ENCODE measurements at regions not wholly inside any gene's neighbourhood (a gene's known extent, or its start where the extent isn't known, plus 50 kb on each side); places are given as distances from the start of the nearest gene placed in this dataset.
"Not testable (repeated sequence)": the region's sequence is repeated elsewhere in the genome, so short reads cannot be mapped to it uniquely, and the experiment has no call there.

DNA sequence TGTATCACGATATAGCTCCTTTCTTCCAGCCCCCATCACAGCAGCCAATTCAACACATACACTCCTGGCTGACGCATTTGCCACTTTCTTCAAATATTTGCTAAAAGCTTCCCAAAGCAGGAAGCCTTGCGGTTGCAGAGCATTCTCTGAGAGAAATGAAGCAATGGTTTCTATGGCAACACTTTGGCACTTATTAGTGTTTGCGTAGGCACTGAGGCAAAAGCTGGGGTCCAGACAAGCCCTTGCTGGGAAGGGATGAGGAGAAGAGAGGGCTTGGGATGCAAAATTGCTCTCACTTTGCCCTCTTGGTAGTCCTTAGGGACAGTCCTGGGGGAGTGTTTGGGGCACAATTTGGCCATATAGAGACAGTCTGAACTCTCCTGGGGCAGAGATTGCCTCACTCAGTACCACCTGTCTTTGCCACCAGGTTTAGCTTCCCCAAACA lies 55.0 kb upstream of the PAK3 start:
- DNase-seq (ENCODE audit: low read depth) = peak; percentile 11

DNA sequence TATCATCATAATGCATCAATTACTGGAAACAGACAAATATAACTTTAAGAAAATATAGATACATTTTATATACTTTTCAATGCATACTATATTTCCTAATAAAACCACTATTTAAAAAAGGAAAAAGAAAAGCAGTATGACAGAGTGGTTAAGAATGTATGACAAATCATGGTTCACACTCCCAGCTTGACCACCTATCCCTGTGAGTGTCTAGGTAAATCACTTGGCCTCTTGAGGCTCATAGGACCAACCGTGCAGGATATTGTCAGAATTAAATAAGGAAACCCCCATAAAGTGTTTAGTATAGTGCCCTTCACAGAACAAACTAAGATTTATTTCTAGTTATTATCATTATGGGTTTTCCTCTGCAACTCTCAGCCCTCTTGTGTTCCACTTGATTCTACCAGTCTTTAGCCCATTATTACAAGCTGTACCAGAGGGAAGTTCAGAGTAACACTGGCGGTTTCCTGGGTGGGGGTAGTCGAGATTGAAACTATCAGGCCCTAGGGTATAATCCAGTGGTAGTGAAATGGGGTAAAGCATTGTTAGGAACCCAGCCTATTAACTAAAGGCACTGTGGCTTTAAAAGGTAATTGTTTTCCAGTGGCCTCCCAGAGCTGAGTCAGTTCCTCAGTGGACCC lies 55.5 kb upstream of the PAK3 start:
- DNase-seq (ENCODE audit: low read depth) = no peak

DNA sequence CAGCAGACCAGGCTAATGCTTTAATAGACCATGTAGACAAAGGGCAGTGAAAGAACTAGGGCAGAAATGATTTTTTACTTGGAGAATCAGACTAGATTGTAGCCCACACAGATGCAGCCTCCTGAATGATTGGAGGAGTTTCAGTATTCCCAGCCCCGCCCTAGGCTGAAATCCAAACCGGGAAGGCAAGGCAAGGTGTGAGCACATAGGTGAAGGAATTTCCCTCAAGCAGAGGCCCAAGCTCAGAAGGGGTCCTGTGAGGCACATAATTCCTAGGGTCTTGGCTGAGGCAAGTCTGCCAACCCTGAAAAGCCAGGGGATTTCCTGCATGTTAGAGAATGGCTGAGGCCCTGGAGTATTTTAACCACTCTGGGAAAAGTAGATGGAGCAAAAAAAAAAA lies 56.4 kb upstream of the PAK3 start:
- no peak for DNase-seq (ENCODE audit: low read depth)

DNA sequence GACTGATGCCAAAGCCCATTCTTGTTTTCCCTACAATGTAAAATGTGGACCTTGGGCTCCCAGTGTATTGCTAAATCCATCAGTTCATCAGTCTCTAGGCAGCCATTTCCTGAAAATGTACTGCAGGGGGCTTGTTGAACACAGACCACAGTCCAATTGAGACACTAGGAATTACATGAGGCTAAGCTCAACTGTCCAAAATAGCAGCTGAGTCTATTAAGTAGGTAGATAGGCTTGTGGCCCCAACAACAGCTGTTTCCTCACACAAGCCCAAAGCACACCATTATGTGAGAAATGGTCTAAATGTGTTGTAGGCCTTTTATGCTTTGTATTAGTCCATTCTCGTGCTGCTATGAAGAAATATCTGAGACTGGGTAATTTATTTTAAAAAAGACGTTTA lies 60.0 kb upstream of the PAK3 start:
- no peak for DNase-seq (ENCODE audit: low read depth)

DNA sequence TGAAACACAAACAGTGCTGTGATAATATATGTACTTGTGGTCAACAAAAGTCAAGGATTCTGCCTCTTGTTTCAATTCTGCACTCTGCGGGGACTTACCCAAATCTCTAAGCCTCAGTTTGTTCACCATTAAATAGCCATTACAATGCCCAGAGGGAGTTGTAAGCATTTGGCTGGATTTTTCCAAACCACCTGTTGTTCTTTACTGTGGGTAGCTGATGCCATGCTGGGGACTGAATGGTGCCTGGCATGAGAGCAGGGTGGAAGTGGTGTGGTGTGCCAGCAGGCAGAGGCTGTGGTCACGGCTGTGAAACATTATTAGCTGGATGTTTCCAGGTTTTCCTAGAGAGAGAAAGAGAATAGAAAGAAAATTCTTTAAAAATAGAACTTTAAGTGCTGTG lies 60.7 kb upstream of the PAK3 start:
- DNase-seq (ENCODE audit: low read depth) = no peak

DNA sequence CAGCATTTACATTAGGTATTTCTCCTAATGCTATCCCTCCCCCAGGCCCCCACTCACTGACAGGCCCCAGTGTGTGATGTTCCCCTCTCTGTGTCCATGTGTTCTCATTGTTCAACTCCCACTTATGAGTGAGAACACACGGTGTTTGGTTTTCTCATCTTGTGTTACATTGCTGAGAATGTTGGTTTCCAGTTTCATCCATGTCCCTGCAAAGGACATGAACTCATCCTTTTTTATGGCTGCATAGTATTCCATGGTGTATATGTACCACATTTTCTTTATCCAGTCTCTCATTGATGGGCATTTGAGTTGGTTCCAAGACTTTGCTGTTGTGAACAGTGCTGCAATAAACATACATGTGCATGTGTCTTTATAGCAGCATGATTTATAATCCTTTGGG lies 73.0 kb upstream of the PAK3 start:
- DNase-seq (ENCODE audit: low read depth) = not testable (repeated sequence)

DNA sequence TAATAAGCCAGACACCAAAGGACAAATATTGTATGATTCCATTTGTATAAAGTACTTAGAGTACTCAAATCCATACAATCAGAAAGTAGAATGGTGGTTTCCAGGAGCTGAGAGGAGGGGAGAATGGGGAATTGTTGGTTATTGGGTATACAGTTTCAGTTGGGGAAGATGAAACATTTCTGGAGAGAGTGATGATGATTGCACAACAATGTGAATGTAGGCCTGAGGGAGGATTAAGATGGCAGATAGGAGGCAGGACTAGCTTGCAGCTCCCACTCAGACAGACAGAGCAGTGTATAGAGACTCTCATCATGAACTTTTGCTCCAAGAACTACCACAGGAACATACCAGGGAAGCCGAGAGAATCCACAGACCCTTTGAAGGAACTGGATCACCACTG lies 75.7 kb upstream of the PAK3 start:
- DNase-seq (ENCODE audit: low read depth) = no peak

DNA sequence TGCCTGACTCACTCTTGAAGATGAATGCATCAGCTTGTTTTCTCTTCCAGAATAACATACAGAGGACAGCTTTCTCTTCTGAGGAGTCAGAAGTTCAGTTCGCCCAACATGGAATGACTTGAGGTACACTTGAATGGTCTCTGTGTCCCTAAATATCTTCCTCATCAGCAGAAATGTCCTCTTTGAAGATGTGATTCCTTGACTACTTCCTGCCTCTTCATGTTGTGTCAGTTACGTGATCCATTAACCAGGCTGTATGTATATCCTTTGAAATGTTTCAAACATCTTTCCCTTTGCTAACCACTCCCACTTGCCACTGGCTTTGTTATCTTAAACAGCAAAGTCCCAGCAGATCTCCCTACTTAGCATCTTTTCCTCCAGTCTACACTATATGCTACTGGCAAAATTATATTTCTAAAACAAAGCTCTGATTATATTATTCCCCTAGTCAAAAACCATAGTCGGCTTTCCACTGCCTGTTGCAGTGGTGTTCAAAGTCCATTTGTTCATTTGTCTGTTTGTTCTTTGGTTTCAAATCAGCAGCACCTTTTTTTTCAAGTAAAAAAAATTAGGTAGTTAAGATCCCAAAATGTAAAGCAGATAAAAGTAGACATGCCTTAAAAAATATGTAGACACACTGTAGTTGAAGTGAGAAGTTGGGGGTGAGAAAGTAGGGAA lies 82.1 kb upstream of the PAK3 start:
- no peak for DNase-seq (ENCODE audit: low read depth)

DNA sequence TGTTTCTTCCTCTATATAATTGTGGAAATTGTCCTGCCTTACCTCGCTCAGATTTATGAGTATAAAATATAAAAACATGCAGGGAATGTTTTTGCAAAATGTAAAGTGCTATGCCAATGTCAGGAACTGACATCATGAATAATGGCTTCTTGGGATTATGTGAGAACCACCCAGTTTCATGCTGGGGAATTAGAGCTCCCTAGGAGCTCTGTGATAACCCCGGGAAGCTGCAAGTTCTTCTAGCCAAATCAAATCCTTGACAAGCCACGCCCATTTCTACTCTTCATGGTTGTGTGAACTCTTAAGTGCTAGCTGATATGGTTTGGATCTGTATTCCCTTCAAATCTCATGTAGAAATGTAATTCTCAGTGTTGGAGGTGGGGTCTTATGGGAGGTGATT lies 85.9 kb upstream of the PAK3 start:
- no peak for DNase-seq (ENCODE audit: low read depth)

DNA sequence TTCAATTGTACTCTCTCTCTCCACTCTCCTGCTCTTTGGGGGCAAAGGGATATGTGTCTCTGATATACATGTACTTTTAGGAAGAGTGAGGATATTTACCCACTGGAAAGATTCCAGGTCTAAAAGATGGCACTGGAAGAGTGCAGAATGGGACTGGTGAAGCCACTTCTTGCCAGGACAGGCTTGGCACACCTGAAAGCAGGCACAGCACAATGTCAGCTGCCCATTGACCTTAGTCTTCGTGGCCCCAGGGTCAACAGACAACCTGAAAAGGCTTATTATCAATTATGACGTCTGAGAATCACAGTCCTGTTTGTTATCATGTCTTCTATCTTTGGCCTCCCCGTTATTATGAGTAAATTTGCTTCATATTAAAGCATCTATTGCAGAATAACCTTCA lies 86.7 kb upstream of the PAK3 start:
- no peak for DNase-seq (ENCODE audit: low read depth)

DNA sequence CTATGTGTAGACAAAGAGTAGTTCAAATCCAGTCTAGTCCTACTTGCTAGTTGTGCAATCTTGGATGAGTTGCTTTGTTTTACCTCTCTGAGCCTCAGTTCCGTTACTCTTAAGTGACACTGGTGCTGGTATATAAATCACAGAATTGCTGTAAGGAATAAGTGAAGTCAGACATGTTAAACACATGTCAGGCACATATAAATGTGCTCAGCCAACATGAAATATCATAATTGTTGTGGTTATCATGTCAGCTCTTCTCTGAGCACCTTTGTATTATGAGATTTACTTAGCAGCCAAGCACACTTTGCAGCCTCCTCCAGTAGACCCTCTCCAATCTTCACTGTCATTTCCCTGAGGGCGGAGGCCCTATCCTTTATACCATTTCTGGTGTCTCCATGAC lies 87.9 kb upstream of the PAK3 start:
- no peak for DNase-seq (ENCODE audit: low read depth)

DNA sequence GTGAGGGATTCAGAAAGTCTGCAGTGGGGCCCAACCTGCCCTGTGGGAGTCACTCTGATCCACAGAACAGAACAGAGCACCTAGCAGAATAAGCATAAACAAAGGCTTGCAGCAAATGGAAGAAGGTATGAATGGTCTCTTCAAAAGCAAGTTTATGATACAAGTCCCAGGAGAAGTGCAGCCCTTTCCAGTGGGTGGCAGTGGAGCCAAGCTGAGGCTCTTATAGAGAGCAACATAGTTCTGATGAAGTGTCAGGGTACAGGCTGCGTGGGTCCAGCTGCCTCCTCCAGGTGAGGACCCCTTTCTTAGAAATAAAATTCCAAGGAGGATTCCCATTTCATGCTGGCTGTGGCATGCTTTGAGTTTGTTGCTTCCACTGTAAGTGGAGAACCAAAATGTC lies 88.8 kb upstream of the PAK3 start:
- DNase-seq (ENCODE audit: low read depth) = no peak

DNA sequence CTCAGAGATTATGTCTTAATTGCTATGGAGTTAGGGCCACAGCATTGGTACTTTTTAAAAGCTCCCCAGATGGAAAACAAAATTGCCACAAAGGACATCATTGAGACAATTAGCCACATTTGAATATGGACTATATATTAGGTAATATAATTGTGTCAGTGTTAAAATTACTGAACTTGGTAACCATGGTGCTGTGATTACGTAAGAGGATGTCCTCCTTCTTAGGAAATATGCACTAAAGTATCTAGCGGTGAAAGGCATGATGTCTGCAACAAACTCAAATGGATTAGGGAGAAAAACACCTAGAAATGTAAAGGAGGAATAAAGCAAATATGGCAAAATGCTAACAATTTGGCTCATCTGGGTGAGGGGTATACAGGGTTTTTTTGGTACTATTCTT lies 89.9 kb upstream of the PAK3 start:
- DNase-seq (ENCODE audit: low read depth) = no peak

DNA sequence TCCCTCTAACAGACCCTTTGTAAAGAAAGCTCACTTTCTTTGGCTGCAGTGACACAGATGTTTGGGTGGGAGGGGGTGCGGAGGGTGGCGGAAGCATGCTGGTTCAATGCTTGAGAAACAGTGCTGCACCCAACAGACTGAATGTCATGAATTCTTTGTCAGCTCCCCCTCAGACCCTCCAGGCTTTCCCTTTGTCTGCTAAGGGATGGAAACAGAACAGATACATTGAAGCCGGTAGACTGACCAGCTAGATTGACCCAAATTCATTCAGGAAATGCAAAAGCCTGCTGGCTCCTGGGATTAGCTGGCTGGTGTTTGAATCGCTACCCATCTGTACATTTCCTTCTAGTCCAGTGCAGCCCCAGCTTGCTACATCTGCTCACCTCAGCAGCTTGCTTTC lies 90.8 kb upstream of the PAK3 start:
- DNase-seq (ENCODE audit: low read depth) = no peak

DNA sequence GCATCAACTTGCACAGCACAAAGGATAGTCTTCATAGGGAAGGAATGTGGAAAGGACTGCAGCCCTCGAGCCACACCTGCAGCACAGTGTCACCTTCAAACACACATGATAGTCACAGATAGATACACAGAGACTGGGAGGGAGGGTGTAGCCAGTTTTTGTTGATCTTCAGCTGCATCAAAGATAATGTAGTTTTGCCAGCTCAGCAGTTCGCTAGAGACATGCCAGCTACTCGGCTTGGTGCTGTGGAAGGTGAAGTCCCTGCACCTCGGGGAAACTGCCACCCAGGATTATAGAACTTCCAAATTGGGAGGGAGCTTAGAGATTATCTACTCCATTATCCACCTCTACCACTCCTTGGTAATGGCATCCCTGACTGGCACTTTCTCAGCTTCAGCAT lies 92.9 kb upstream of the PAK3 start:
- DNase-seq (ENCODE audit: low read depth) = no peak

DNA sequence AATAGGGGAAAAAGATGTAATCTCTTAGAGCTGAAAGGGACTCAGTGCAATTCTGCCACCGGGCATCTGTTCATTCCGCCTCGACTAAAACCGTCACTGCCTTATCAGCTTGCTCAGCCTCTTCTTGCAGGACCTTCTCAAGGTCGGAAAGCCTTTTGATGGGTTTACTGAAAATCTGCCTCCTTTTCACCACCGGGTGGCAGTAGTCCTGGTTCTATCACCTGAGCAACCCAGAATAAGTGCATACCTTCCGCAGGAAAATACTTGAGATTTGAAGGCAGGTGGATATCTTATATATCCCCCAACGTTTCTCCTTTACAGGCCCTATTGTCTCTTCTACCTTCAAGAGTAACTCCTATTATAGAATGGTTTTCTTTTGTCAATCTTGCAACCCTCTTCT lies 103.4 kb upstream of the PAK3 start:
- DNase-seq (ENCODE audit: low read depth) = peak; percentile 6

DNA sequence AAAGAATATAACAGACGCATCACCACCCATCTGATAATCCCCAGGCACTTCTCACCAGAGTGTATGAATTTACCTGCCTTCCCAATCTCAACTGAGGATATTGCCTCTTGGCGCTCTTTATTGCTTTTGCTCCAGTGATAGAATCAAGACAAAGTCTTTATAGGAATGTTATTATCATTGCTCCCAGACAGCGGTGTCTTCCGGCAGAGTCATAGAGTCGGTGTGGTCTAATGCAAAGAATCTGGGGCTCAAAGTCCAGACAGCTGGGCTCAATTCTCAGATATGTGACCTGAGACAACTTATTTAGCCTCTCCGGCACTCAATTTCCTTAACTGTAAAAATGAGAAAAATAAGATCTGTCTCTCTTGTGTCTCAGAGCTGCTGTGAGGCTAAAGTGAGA lies 106.1 kb upstream of the PAK3 start:
- no peak for DNase-seq (ENCODE audit: low read depth)

DNA sequence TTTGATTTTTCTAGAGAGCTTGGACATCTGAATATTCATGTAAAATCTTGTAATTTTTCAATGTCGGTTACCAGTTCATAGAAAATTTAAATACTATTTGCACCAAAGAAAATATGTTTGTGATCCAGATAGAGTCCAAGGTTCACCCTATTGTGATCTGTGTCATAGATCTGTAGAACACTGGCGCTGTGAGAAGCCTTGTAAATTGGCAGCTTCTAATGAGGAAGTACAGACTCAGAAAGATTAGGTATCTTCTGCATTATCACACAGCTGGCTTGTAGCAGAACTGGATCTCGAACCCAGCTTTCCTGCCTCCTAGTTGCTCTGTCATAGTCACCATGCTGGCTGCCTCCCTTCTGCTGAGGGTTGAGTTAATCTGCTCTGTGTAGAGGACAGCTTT lies 106.5 kb upstream of the PAK3 start:
- DNase-seq (ENCODE audit: low read depth) = no peak

DNA sequence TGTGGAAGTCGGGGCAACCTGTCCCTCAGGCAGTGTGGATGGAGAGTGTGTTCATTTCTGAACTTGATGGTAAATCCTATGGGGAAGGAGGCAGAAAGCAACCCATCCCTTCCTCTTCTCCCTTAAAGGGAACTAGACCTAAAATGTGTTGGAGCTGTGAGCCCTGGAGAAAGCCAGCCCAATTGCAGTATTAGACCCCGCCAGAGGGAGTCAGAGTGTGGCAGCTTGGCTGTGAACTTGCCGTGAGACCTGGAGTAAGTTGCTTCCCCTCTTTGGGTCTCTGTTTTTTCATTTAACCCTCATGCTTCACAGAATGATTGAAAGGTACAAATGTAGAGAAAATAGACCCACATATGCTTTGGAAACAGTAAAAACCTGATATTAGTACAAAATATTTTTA lies 108.7 kb upstream of the PAK3 start:
- DNase-seq (ENCODE audit: low read depth) = no peak

DNA sequence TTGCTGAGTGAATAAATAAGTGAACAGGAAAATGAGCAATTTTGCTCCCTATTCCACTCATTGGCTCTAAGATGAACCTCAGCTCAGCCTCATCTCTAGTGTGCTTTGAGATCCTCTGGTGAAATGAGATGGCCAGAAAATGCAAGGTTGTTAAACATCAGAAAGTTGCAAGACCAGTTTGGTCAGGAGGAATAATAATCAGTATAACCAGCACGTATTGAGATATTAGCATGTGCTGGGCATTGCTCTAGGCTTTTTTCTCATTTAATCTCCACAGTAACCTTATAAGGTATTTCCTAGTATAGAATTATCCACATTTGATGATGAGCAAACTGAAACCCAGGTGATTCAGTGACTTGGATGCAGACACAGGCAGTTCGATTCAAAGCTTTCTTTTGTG lies 110.5 kb upstream of the PAK3 start:
- no peak for DNase-seq (ENCODE audit: low read depth)

DNA sequence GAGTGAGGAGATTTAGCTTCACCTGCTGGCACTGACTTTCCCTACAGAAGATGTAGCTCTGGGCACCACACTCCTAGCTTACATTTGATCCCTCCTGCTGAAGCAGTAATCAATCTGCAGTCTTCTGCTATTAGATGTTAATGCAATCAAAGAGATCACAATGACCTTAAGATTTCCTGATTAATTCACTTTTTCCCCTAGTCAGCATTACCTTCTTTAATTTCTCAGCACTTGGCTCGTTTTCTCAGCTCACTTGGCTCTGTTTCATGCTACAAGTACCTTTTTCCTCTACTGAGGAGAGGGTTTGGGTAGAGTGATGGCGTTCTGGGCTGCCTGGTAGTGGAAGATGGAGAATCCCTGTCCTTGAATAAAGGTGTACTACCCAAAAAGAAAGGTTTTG lies 113.0 kb upstream of the PAK3 start:
- DNase-seq (ENCODE audit: low read depth) = no peak

DNA sequence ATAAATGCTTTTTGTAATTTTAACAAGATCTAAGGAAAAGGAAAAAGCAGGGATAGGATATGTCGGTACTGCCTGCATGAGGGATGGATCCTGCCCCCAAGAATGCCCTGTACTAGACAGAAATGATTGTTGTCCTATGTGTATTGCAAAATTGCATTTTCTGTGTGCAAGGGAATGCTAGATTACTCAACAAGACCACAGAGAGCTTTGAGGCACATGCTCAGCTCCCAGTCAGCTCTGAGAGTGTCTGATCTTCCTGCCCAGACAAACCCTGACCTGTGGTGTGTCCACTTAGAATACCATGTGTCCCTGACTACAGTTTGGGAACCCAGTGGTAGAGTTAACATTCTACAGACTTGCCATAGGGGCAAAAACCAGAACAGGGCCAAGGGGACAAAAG lies 129.2 kb upstream of the PAK3 start:
- no peak for DNase-seq (ENCODE audit: low read depth)

DNA sequence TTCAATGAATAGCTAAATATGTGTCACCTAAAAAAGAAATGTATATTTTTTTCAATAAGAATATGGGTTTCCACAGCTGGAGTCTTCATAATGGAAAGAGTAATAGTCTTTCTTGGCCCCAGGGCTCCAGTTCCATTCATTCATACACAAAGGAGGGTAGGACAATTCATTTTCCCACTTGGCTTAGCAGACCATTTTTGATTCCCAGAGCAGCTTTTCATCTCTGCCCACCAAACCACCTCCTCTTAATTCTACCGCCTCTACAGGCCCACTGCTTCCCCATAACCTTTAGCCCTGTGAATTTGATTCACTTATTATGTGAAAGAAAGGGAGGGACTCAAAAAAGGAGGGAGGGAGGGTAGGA lies 129.9 kb upstream of the PAK3 start:
- DNase-seq (ENCODE audit: low read depth) = no peak

DNA sequence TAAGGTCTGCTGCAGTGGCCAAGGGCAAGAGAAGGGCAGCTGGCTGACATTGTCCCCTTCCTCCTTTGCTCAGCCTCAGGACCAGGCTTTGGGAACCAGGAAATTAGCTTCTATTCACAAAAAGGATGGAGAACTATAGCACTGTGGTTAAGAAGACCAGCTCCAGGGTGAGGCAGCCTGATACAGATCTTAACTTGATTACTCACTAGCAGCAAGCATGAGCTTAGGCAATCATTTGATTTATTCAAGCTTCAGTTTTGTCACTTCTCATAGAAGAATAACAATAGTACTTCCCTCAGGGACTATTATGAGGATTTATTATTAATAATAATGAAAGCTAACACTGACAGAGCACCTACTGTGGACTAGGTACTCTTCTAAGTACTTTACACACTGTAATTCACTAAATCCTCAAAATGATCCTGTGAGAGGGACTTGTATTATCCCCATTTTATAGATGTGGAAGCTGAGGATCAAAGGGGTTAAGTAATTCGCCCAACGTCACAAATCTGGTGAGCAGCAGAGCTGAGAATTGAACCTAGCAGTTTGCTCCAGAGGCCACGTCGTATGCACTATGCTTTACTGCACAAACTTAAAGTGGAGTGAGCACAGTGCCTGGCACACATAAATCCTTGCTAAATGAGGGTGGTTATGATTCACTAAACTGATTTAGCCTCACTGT lies 130.4 kb upstream of the PAK3 start:
- no peak for DNase-seq (ENCODE audit: low read depth)

Data from T follicular helper cell (primary cell).